NCI-H1048 (cell line): ENCODE measurements at regions not wholly inside any gene's neighbourhood (a gene's known extent, or its start where the extent isn't known, plus 50 kb on each side); places are given as distances from the start of the nearest gene placed in this dataset.

Source experiments
- DNase-seq: peaks from one replicate; lab custom pipeline; 2025; lab: John Stamatoyannopoulos, UW

DNA sequence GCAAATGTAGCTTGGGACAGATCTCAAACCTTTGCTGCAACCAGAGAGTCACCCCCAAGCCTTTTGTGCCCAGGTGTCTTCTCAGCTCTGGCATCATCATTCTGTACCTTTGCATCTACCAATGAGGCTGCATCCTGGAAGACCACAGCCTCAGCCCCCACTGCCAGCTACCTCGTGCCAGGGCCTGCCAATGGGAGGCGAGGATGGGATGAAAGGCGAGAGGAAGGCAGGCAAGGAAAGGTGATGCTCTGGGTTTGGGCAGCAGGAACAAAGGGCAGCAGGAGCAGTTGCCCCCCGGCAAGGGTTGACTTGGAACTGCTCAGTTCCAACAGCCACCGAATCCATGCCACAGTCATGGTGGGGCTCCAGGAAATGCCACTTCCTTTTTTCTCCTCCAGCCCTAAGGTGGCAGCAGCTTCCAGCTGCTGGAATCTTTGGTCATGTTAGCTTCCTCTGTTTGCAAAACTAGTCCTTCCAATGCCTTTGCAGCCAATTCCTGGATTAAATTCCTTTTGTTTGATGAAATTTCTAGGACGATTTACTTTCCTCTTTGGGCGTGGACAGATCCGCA is 651.6 kb downstream of the NPHP4 start:
- DNase-seq: no peak

DNA sequence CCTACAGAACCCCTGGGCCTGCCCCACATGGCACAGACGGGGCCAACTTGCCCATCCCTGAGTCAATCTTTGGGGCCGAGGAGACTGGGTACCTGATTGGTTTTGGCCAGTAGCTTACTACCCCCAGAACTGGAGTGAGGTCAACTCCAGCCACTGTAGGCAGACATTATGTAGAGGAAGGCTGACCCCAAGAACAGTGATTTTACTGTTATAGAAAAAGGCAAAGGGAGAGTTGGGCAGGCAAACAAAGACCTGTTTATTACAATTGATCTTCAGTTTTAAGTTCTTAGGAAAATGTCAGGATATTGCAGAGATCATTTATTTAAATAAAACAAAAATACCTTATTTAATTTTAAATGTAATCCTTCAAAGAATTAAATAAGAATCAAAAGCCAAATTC is 653.8 kb downstream of the NPHP4 start:
- DNase-seq: no peak

DNA sequence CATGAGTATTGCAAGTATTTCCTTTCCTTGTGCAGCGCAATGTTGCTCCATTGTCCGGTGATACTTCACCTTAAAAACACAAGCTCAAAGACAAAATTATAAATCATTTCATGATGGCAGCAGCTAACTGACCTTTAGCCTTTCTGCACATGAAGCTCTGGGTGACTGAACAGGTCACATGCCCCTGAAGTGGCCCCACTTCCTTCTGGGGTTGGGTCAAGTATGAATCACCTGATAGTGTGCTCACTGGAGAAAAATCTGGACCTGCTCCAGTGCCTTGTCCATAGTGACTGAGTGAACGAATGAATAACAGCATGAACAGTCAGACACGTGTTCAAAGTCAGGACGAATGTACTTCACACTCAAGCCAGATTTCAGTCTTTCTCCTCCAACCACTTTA is 658.9 kb downstream of the NPHP4 start:
- no peak for DNase-seq

- no peak for DNase-seq
These were observed 661.1 kb downstream of the NPHP4 start for GRCh38 chr1:5331101-5331500.

DNA sequence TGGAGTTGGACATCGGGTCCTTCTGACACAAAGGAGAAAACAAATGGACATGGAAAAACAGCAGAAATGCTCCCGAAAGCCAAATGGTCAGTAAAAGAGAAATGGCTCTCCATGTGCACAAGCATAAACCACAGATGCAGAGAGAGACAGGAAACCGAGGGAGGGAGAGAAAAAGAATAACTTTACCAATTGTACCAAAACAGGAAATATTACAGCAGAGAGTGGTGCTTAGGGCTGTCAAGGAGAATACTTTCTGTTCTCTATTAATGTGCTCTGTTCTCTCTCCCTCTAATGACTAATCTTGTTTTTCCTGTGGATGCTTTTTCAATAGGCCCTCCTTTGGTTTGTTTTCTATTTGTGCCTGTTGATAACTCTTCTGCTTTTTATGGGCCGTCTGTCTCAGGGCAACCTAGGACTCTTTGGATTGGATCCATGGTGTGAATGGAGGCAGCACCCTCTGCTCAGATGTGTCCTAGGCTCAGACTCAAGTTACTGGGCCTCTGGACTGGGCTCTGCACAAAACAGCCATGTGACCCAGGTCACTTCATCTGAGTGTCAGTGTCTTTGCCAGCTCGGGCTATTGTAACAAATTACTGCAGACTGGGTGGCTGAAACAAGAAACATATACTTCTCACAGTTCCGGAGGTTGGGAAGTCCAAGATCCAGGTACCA is 663.0 kb downstream of the NPHP4 start:
- DNase-seq: no peak

DNA sequence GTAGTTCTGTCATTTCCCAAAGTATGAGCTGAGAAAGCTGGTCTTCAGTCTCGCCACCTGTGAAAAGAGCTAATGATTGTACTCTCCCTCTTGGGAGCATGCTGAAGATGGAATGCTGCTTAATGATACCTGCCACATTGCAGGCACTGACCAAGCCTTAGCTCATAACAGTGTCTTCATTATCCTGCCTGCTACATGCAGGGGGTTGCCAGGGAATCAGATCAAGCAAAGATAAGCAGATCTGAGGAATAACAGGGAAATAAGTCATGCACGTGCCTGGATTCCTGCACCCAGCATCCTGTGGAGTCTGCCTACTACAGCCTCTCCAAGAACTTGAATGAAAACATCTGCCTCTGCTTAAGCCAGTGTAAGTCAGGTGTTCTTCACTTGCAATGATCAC is 667.3 kb downstream of the NPHP4 start:
- no peak for DNase-seq

GRCh38 chr1:5318143-5318816 is 663.9 kb downstream of the AJAP1 start:
- no peak for DNase-seq

DNA sequence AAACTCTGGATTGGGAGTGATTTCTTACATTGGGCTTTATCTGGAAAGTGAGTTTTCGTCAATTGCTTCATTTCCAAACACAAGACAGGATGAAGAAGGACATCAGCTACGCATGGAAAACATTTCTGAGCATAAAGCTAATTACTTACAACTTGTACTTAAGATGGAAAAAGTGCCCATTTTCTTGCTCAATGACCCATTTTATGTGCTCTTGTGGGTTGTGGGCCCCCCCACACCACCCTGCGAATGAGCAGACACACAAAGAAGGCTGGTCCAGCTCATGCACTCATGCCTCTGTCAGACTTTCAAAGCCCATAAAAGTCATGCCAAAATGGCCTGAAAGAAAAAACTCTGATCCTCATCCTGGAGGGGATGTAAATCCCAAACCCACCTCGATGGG is 663.0 kb downstream of the AJAP1 start:
- DNase-seq: no peak

- no peak for DNase-seq
These were observed 658.5 kb downstream of the AJAP1 start for GRCh38 chr1:5312862-5313261.

- DNase-seq: no peak
These were observed 657.9 kb downstream of the AJAP1 start for GRCh38 chr1:5312293-5312674.

- no peak for DNase-seq
These were observed 657.4 kb downstream of the AJAP1 start for GRCh38 chr1:5311634-5312292.

DNA sequence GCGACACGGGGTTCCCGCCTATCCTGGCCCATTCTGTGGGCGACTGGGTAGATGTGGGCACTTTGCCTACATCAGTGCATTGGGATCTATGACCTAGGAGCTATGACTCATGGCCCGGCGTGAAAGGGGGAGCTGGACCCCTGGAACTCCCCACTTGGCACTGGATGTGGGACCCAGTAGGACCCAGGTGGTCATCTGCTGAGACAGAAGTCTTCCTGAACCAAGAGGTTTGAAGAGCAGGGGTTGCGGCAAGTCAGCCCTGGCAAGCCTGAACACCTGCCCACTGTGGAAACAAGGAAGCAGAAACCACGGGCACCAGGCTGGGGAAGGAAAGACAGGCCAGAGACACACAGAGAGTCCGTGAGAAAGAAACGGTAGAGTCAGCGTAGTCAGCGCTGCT is 656.7 kb downstream of the AJAP1 start:
- DNase-seq: no peak

DNA sequence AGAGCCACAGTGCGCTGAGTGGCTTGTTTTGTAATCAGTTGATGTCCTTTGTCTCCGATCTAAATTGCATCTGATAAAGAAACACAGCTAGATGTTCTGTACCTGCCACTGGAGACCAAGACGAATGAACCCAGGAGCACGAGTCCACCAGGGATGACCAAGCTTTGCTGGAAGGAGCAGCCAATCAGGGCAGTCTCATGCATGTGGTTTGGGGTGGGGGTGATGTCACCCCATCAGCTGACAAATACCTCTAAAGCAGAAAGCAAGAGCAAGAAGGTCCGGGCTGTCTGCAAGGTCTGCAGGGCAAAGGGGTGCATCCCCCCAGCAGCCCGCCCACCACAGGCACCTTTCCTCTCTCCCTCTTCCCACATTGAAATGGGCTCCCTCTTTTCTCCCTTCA is 653.8 kb downstream of the AJAP1 start:
- no peak for DNase-seq

DNA sequence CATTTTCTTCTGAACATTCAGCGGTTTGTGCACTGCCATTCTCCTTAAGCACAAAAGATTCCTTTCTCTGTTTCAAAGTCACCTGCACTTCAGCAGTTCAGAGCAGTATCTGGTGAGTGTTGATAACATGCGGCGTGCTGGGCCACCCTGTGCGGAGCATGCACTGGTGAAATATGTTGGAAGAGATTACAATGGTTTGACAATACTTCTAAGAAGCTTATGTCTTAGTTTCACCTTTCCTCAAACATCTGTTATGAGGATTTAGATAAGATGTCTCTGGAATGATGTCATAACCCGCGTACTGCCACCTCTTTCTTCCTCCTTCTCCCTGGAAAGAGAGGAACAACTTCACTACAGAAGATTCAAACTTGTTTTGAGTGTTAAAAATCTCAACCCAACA is 650.3 kb downstream of the AJAP1 start:
- DNase-seq: no peak

DNA sequence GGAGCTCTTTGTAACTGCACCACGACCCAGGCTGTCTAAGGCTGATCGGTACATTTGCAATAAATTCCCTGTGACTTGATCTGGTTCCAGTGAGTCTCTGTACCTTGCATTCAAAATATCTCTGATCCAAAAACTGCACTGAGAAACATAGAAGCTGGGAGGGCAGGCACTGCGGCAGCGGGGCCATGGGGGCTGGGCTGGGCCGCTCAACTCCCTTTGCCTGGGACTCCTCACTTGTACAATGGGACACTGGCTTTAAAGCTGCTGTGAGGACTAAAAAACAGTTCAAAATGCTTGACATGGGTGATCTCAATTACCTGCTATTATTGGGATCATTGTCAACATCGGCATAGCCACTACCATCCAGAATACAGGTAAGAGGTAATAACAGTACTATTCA is 644.0 kb downstream of the AJAP1 start:
- DNase-seq: no peak

- no peak for DNase-seq
These were observed 643.5 kb downstream of the AJAP1 start for GRCh38 chr1:5297886-5298239.

- no peak for DNase-seq
These were observed 642.9 kb downstream of the AJAP1 start for GRCh38 chr1:5297180-5297885.

- DNase-seq: no peak
These were observed 642.3 kb downstream of the AJAP1 start for GRCh38 chr1:5296557-5297179.

DNA sequence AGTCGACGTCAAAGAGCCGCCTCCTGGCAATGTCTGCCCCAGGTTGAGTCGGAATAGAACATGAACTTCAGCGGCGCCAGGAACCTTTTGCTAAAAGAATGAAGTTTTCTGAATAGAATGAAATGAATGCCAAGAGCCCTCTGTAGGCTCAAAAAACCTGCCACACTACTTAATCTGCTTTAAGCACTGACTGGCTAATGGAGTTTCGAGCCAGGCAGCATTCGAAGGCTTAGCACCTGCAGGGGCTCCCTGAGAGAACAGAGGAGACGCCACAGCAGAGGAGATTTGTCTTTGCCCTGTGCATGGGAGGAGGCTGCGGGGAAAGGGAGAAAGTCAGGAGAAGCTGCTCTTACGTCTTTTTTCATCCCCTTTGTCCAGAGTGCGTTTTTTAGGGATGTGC is 641.7 kb downstream of the AJAP1 start:
- no peak for DNase-seq

GRCh38 chr1:5291889-5292288 is 637.5 kb downstream of the AJAP1 start:
- no peak for DNase-seq

DNA sequence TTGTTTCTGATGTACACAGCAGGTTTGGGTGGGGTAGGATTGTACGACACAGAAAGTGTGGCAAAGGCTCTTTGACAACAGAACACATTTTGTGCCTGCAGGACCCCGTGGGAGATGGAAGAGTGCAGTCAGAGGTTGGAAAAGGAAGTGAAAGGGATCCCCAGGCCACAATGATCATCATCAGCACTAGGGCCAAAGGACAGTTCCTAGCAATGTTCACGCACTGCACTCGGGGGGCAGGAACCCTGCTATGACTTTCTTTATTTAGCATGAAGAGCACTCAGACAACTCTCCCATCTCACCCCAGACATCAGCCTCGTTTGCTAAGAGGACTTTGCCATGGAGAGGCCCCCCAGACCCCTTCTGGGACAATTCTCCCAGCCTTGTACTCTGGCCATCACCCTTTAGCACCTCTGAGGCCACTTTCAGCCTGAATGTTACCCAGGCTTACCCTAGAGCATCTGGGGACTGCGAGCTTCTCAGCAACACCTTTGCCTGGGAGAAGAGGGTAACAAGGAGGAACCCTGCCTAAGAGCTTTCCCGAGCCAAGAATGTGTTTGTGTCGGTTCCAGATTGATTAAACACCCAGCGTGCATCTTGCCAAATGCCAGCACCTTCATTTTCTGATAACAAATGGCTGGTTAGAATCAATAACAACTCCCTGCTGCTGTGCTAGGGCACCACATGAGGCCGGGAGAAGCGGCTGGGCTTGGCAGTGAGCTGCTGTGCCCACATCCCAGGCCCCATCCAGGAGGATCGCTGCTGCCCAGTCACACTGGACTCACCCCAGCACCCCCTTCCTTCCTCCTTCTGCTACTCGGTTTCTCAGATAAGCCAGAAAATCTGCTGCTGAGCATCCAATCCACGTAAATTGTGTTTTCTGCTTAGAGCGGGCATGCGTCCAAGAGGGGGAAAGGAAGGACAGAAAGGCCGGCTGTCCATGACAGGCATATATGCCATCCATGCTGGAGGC is 633.1 kb downstream of the AJAP1 start:
- DNase-seq: no peak
